ENCODE measurements at regions not wholly inside any gene's neighbourhood (a gene's known extent, or its start where the extent isn't known, plus 50 kb on each side); places are given as distances from the start of the nearest gene placed in this dataset.

DNA sequence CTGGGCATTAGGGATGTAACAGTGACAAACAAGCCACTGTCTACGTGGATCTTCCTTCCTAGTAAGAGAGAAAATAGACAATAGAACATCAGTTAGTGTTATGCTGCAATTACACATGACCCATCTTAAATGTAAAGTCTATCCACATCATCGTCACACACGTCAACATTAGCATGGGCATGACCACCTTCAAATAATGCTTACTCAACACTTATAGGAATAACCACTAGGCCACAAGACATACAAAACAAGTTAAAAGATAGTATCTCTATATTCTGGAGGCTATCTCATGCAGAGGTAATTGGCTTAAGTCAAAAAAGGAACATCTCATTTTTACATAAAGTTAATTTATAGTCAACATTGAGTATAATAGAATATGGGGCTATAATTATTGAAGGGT, 156.5 kb downstream of the MOXD1 start:
- TF ChIP-seq, protein P1, sequence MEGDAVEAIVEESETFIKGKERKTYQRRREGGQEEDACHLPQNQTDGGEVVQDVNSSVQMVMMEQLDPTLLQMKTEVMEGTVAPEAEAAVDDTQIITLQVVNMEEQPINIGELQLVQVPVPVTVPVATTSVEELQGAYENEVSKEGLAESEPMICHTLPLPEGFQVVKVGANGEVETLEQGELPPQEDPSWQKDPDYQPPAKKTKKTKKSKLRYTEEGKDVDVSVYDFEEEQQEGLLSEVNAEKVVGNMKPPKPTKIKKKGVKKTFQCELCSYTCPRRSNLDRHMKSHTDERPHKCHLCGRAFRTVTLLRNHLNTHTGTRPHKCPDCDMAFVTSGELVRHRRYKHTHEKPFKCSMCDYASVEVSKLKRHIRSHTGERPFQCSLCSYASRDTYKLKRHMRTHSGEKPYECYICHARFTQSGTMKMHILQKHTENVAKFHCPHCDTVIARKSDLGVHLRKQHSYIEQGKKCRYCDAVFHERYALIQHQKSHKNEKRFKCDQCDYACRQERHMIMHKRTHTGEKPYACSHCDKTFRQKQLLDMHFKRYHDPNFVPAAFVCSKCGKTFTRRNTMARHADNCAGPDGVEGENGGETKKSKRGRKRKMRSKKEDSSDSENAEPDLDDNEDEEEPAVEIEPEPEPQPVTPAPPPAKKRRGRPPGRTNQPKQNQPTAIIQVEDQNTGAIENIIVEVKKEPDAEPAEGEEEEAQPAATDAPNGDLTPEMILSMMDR (IDR thresholded peaks at IDR 0.05) = no peak
- TF ChIP-seq POLR2A (IDR thresholded peaks at IDR 0.05) (no peak), POLR2AphosphoS5 (IDR thresholded peaks at IDR 0.05) (no peak)
